GM12891 (cell line): ENCODE measurements at regions not wholly inside any gene's neighbourhood (a gene's known extent, or its start where the extent isn't known, plus 50 kb on each side); places are given as distances from the start of the nearest gene placed in this dataset.

ENCODE experiments used
- POLR2AphosphoS5 ChIP-seq: IDR thresholded peaks from 2 replicates; pipeline ENCODE4 v1.6.1; 2011; ENCODE audit warnings: low read depth, low read length, control low read depth
- SPI1 ChIP-seq: IDR thresholded peaks from 2 replicates; pipeline ENCODE4 v1.6.1; 2011; ENCODE audit warnings: low read depth, low read length, control low read depth

DNA sequence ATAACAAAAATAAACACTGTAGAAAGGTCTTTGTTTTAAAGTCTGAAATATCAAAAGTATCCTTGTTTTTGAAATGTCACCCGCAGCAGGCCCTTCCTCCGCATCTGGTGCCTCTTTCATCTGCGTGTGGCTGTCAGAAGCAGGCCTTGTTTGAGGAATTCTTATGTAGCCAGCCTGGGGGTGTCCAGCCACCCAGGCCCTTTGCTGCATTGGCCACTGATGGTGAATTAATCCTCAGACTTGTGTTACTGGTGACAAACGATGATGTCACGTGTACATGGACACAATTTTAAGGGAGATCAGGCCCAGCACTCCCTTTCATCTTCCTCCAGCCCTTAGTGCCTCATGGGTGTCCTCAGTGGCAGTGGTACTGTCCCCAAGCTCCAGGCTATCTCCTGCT, 208.0 kb upstream of the GALNT2 start:
- TF ChIP-seq SPI1 = no peak
- TF ChIP-seq POLR2AphosphoS5 = no peak
